HEK293 (cell line): ENCODE measurements at regions not wholly inside any gene's neighbourhood (a gene's known extent, or its start where the extent isn't known, plus 50 kb on each side); places are given as distances from the start of the nearest gene placed in this dataset.
A peak's percentile ranks its signal among the peaks of the same experiment; 100 is the strongest.

Experiments used
- AEBP2 ChIP-seq: fragments of 450-650 bp; formaldehyde crosslinking; IDR thresholded peaks from 2 replicates; pipeline ENCODE4 v1.5.1; 2016; ENCODE audit warnings: missing biosample characterization, missing genetic modification characterization, borderline replicate concordance
- BCL11B ChIP-seq: fragments of 450-650 bp; formaldehyde crosslinking; IDR thresholded peaks from 2 replicates; pipeline ENCODE4 v1.5.1; 2016; ENCODE audit warnings: low read depth, missing biosample characterization, missing genetic modification characterization
- GLI2 ChIP-seq: fragments of 450-650 bp; formaldehyde crosslinking; IDR thresholded peaks from 2 replicates; pipeline ENCODE4; 2017; ENCODE audit warnings: missing biosample characterization, missing genetic modification characterization, low read depth, borderline replicate concordance
- GLI4 ChIP-seq: fragments of 450-650 bp; formaldehyde crosslinking; IDR thresholded peaks from 2 replicates; pipeline ENCODE4 v1.5.1; 2016; ENCODE audit warnings: missing biosample characterization, missing genetic modification characterization
- GLIS1 ChIP-seq: fragments of 450-650 bp; formaldehyde crosslinking; IDR thresholded peaks from 2 replicates; pipeline ENCODE4 v1.5.1; 2016; ENCODE audit warnings: missing biosample characterization, missing genetic modification characterization
- KLF10 ChIP-seq: fragments of 450-650 bp; IDR thresholded peaks from 2 replicates; pipeline ENCODE4 v1.5.1; 2018; ENCODE audit warnings: missing biosample characterization, mild to moderate bottlenecking, missing genetic modification characterization
- PATZ1 ChIP-seq: fragments of 450-650 bp; formaldehyde crosslinking; IDR thresholded peaks from 2 replicates; pipeline ENCODE4 v1.5.1; 2016; ENCODE audit warnings: missing biosample characterization, missing genetic modification characterization
- SCRT1 ChIP-seq: fragments of 450-650 bp; formaldehyde crosslinking; IDR thresholded peaks from 2 replicates; pipeline ENCODE4 v1.5.1; 2016; ENCODE audit warnings: missing biosample characterization, missing genetic modification characterization, borderline replicate concordance
- SP7 ChIP-seq: fragments of 450-650 bp; formaldehyde crosslinking; IDR thresholded peaks from 2 replicates; pipeline ENCODE4 v1.5.1; 2016; ENCODE audit warnings: missing biosample characterization, missing genetic modification characterization
- TCF7L2 ChIP-seq: IDR thresholded peaks from 2 replicates; pipeline ENCODE4 v1.6.1; 2011; ENCODE audit warnings: low read depth, mild to moderate bottlenecking, inconsistent platforms, low read length, moderate library complexity, borderline replicate concordance
- ZBTB1 ChIP-seq: fragments of 450-650 bp; formaldehyde crosslinking; IDR thresholded peaks from 2 replicates; pipeline ENCODE4 v1.5.1; 2016; ENCODE audit warnings: missing biosample characterization, missing genetic modification characterization
- ZBTB10 ChIP-seq: fragments of 450-650 bp; formaldehyde crosslinking; IDR thresholded peaks from 2 replicates; pipeline ENCODE4 v1.5.1; 2016; ENCODE audit warnings: missing biosample characterization, missing genetic modification characterization
- ZNF16 ChIP-seq: fragments of 450-650 bp; formaldehyde crosslinking; IDR thresholded peaks from 2 replicates; pipeline ENCODE4 v1.5.1; 2016; ENCODE audit warnings: low read depth, missing biosample characterization, missing genetic modification characterization
- ZNF169 ChIP-seq: fragments of 450-650 bp; formaldehyde crosslinking; IDR thresholded peaks from 2 replicates; pipeline ENCODE4 v1.5.1; 2016; ENCODE audit warnings: missing biosample characterization, missing genetic modification characterization
- ZNF2 ChIP-seq: fragments of 450-650 bp; formaldehyde crosslinking; IDR thresholded peaks from 2 replicates; pipeline ENCODE4 v1.5.1; 2016; ENCODE audit warnings: missing biosample characterization, missing genetic modification characterization
- ZNF223 ChIP-seq: fragments of 450-650 bp; formaldehyde crosslinking; IDR thresholded peaks from 2 replicates; pipeline ENCODE4 v1.5.1; 2016; ENCODE audit warnings: missing biosample characterization, missing genetic modification characterization
- ZNF341 ChIP-seq: fragments of 450-650 bp; formaldehyde crosslinking; IDR thresholded peaks from 2 replicates; pipeline ENCODE4; 2016; ENCODE audit warnings: low read depth, missing biosample characterization, missing genetic modification characterization
- ZNF416 ChIP-seq: fragments of 450-650 bp; formaldehyde crosslinking; IDR thresholded peaks from 2 replicates; pipeline ENCODE4 v1.5.1; 2016; ENCODE audit warnings: missing biosample characterization, missing genetic modification characterization
- ZNF488 ChIP-seq: fragments of 450-650 bp; formaldehyde crosslinking; IDR thresholded peaks from 2 replicates; pipeline ENCODE4 v1.5.1; 2016; ENCODE audit warnings: missing biosample characterization, missing genetic modification characterization
- ZNF529 ChIP-seq: fragments of 450-650 bp; formaldehyde crosslinking; IDR thresholded peaks from 2 replicates; pipeline ENCODE4 v1.5.1; 2017; ENCODE audit warnings: missing genetic modification characterization, missing biosample characterization; ENCODE audit not compliant: insufficient replicate concordance
- ZNF560 ChIP-seq: fragments of 450-650 bp; formaldehyde crosslinking; IDR thresholded peaks from 2 replicates; pipeline ENCODE4 v1.5.1; 2017; ENCODE audit warnings: missing biosample characterization, missing genetic modification characterization, borderline replicate concordance
- ZNF621 ChIP-seq: fragments of 450-650 bp; formaldehyde crosslinking; IDR thresholded peaks from 2 replicates; pipeline ENCODE4 v1.5.1; 2017; ENCODE audit warnings: missing biosample characterization, missing genetic modification characterization
- ZNF626 ChIP-seq: fragments of 450-650 bp; sonication (Bioruptor Pico); formaldehyde crosslinking; IDR thresholded peaks from 2 replicates; pipeline ENCODE4 v1.5.1; 2018; ENCODE audit warnings: missing biosample characterization, missing genetic modification characterization, inconsistent platforms
- ZNF660 ChIP-seq: fragments of 450-650 bp; IDR thresholded peaks from 2 replicates; pipeline ENCODE4 v1.5.1; 2018; ENCODE audit warnings: missing biosample characterization, mild to moderate bottlenecking, missing genetic modification characterization
- ZNF677 ChIP-seq: fragments of 450-650 bp; IDR thresholded peaks from 2 replicates; pipeline ENCODE4 v1.5.0; 2018; ENCODE audit warnings: missing biosample characterization, mild to moderate bottlenecking, missing genetic modification characterization, moderate library complexity
- ZNF701 ChIP-seq: fragments of 450-650 bp; formaldehyde crosslinking; IDR thresholded peaks from 2 replicates; pipeline ENCODE4 v1.5.1; 2016; ENCODE audit warnings: missing biosample characterization, missing genetic modification characterization
- ZNF791 ChIP-seq: fragments of 450-650 bp; formaldehyde crosslinking; IDR thresholded peaks from 2 replicates; pipeline ENCODE4 v1.5.1; 2016; ENCODE audit warnings: missing biosample characterization, missing genetic modification characterization
- ZXDB ChIP-seq: fragments of 450-650 bp; formaldehyde crosslinking; IDR thresholded peaks from 2 replicates; pipeline ENCODE4 v1.5.1; 2016; ENCODE audit warnings: missing biosample characterization, missing genetic modification characterization
- TF ChIP-seq, protein P1 (sequence below): fragments of 450-650 bp; IDR thresholded peaks from 2 replicates; pipeline ENCODE4 v1.5.1; 2018; ENCODE audit warnings: missing biosample characterization, mild to moderate bottlenecking, missing genetic modification characterization
- TF ChIP-seq, protein P2 (sequence below): fragments of 450-650 bp; formaldehyde crosslinking; IDR thresholded peaks from 2 replicates; pipeline ENCODE4 v1.5.1; 2016; ENCODE audit warnings: missing biosample characterization, missing genetic modification characterization

- TF ChIP-seq PATZ1 (tag by site-specific recombination) (no peak; the same call in 1 of the 2 replicates), ZNF488 (peak; percentile 100), SP7 (tag by site-specific recombination) (peak; percentile 97), ZBTB10 (tag by site-specific recombination) (no peak), ZNF2 (tag by site-specific recombination) (peak; percentile 67; the same call in 1 of the 2 replicates), ZNF341 (0 out of 2 replicates have a peak, but pooled peaks have one; percentile 43), SCRT1 (tag by site-specific recombination) (peak; percentile 60), ZNF626 (tag by site-specific recombination) (no peak), AEBP2 (tag by site-specific recombination) (no peak), ZNF16 (tag by site-specific recombination) (no peak), TCF7L2 (peak; percentile 73; the same call in 1 of the 2 replicates), ZNF223 (tag by site-specific recombination) (0 out of 2 replicates have a peak, but pooled peaks have one; percentile 65), ZNF660 (tag by site-specific recombination) (no peak), ZNF677 (no peak), KLF10 (no peak; the same call in 1 of the 2 replicates), GLI4 (tag by site-specific recombination) (no peak), BCL11B (tag by site-specific recombination) (no peak), ZXDB (no peak), ZNF529 (tag by site-specific recombination) (no peak), ZNF416 (tag by site-specific recombination) (no peak), GLIS1 (peak; percentile 83), ZNF560 (tag by site-specific recombination) (no peak), ZBTB1 (peak; percentile 63; the same call in 1 of the 2 replicates), ZNF621 (tag by site-specific recombination) (no peak), ZNF169 (tag by site-specific recombination) (no peak), GLI2 (tag by site-specific recombination) (peak; percentile 96), ZNF791 (tag by site-specific recombination) (no peak), ZNF701 (0 out of 2 replicates have a peak, but pooled peaks have one; percentile 42)
- TF ChIP-seq, protein P1, sequence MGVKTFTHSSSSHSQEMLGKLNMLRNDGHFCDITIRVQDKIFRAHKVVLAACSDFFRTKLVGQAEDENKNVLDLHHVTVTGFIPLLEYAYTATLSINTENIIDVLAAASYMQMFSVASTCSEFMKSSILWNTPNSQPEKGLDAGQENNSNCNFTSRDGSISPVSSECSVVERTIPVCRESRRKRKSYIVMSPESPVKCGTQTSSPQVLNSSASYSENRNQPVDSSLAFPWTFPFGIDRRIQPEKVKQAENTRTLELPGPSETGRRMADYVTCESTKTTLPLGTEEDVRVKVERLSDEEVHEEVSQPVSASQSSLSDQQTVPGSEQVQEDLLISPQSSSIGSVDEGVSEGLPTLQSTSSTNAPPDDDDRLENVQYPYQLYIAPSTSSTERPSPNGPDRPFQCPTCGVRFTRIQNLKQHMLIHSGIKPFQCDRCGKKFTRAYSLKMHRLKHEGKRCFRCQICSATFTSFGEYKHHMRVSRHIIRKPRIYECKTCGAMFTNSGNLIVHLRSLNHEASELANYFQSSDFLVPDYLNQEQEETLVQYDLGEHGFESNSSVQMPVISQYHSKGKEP (tag by site-specific recombination), result peak; percentile 97
- TF ChIP-seq, protein P2, sequence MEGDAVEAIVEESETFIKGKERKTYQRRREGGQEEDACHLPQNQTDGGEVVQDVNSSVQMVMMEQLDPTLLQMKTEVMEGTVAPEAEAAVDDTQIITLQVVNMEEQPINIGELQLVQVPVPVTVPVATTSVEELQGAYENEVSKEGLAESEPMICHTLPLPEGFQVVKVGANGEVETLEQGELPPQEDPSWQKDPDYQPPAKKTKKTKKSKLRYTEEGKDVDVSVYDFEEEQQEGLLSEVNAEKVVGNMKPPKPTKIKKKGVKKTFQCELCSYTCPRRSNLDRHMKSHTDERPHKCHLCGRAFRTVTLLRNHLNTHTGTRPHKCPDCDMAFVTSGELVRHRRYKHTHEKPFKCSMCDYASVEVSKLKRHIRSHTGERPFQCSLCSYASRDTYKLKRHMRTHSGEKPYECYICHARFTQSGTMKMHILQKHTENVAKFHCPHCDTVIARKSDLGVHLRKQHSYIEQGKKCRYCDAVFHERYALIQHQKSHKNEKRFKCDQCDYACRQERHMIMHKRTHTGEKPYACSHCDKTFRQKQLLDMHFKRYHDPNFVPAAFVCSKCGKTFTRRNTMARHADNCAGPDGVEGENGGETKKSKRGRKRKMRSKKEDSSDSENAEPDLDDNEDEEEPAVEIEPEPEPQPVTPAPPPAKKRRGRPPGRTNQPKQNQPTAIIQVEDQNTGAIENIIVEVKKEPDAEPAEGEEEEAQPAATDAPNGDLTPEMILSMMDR, result no peak
Observed at GRCh38 chr9:135329571-135330306, 149.8 kb upstream of the PPP1R26 start (continued).
